Peyer's patch (tissue), 4 donors: ENCODE measurements at regions not wholly inside any gene's neighbourhood (a gene's known extent, or its start where the extent isn't known, plus 50 kb on each side); places are given as distances from the start of the nearest gene placed in this dataset.

ENCODE experiments used
- DNase-seq, 3 donors: peaks; one replicate each; pipeline ENCODE4 v3.0.0-alpha.2; 2017 to 2019
- H3K27ac ChIP-seq, 4 donors: fragments of 200-600 bp; sonication (generic); one replicate each; pipeline ENCODE4 v1.5.1; 2016 to 2019
- H3K27me3 ChIP-seq, 2 donors: fragments of 200-600 bp; sonication (generic); one replicate each; pipeline ENCODE4 v1.5.1; 2019
- H3K36me3 ChIP-seq, 3 donors: fragments of 200-600 bp; sonication (generic); one replicate each; pipeline ENCODE4 v1.5.1; 2016 to 2019
- H3K4me1 ChIP-seq, 4 donors: fragments of 200-600 bp; sonication (generic); one replicate each; pipeline ENCODE4 v1.5.1; 2016 to 2019
- H3K4me3 ChIP-seq, 4 donors: fragments of 200-600 bp; sonication (generic); 1 replicate in 3 of 4; 2 replicates in 1 of 4; pipeline ENCODE4 v1.5.1; 2016 to 2019; ENCODE audit warnings: mild to moderate bottlenecking in 1 of 4
- H3K9me3 ChIP-seq, 4 donors: fragments of 200-600 bp; sonication (generic); one replicate each; pipeline ENCODE4 v1.5.1; 2016 to 2019; ENCODE audit warnings: mild to moderate bottlenecking in 1 of 4
- POLR2A ChIP-seq, 2 donors: fragments of 450-650 bp; IDR thresholded peaks; one replicate each; pipeline ENCODE4 v1.5.1; 2017; ENCODE audit warnings: antibody characterized with exemption in 2 of 2, mild to moderate bottlenecking in 2 of 2, moderate library complexity in 2 of 2
- TF ChIP-seq, protein P1 (sequence below), 6 experiments: fragments of 450-650 bp in 4 of 6; fragments of 200-600 bp in 2 of 6; sonication (generic) in 1 of 6; IDR thresholded peaks; one replicate each; pipeline ENCODE4 v1.5.1; 2017 to 2019; ENCODE audit warnings: antibody characterized with exemption in 6 of 6, mild to moderate bottlenecking in 3 of 6, moderate library complexity in 1 of 6

DNA sequence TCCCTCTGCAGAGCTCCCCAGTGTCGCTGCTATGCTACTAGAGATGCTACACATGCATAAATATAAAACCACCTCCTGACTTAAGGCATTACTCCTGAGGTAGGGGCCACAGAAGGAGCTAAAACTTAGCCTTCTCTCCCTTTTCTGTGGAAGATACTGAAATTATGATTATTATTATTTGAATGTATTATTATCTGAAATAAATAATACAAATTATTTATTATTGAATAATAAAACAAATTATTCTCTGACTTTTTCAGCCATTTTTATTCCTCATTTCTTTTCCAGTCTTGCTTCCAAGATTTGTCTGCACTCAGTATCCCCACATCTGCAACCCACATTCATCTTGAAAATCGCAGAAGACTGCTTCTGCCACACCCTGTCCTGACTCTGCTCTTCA, 414.9 kb upstream of the ACO1 start:
- H3K4me1 ChIP-seq, result no peaks in the 10 kb centered on the region
- no peaks in the 10 kb centered on the region for H3K9me3 ChIP-seq
- TF ChIP-seq POLR2A (IDR thresholded peaks at IDR 0.05), result no peak
- TF ChIP-seq, protein P1, sequence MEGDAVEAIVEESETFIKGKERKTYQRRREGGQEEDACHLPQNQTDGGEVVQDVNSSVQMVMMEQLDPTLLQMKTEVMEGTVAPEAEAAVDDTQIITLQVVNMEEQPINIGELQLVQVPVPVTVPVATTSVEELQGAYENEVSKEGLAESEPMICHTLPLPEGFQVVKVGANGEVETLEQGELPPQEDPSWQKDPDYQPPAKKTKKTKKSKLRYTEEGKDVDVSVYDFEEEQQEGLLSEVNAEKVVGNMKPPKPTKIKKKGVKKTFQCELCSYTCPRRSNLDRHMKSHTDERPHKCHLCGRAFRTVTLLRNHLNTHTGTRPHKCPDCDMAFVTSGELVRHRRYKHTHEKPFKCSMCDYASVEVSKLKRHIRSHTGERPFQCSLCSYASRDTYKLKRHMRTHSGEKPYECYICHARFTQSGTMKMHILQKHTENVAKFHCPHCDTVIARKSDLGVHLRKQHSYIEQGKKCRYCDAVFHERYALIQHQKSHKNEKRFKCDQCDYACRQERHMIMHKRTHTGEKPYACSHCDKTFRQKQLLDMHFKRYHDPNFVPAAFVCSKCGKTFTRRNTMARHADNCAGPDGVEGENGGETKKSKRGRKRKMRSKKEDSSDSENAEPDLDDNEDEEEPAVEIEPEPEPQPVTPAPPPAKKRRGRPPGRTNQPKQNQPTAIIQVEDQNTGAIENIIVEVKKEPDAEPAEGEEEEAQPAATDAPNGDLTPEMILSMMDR (IDR thresholded peaks at IDR 0.05), result no peak
- no peak overlapping the region for H3K27ac ChIP-seq
- H3K4me3 ChIP-seq, result no peak overlapping the region
- H3K27me3 ChIP-seq, result no peaks in the 10 kb centered on the region
- no peaks in the 10 kb centered on the region for H3K36me3 ChIP-seq
- DNase-seq, result no peak

DNA sequence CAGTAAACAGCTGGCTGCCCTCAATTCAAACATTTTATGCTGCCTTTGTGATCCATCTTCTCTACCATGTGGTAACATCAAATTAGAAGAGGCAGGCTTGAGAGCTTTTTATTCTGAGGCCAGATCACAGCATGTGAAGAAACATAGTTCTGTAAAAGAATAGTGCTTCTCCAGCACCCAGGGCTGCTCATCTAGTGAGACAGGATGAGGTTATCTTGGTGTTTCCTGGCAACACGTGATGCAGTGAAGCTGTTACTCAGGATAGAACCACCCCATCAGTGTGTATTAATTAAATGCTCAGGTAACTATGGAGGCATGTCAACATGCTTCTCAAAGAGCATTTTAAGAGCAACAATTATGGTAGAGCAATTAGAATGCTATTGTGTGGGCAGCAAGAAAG, 400.5 kb upstream of the ACO1 start:
- H3K4me1 ChIP-seq, result no peaks in the 10 kb centered on the region
- H3K4me3 ChIP-seq, result no peak overlapping the region
- no peak for DNase-seq
- no peaks in the 10 kb centered on the region for H3K36me3 ChIP-seq
- no peak overlapping the region for H3K27ac ChIP-seq
- TF ChIP-seq, protein P1 (IDR thresholded peaks at IDR 0.05), result no peak
- H3K9me3 ChIP-seq, result no peaks in the 10 kb centered on the region
- no peaks in the 10 kb centered on the region for H3K27me3 ChIP-seq

DNA sequence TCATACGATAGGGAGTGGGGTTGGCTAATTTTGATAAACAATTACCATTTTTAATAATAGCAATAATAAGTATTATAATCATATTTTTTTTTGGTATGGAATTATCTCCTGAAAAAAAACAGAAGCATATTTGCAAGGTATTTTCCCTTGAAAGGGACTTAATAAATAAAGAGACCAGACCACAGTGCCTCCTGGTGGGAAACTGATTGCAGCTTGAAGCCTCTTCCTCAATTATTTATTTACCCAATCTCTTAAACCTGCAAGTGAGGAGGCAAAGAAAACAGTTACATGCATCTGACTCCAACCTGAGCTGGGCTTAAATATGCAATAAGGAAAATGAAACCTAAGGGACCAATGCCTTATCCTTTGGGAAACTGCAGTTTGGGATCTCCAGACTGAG, 388.1 kb upstream of the ACO1 start:
- TF ChIP-seq, protein P1 (IDR thresholded peaks at IDR 0.05), result no peak
- no peak for TF ChIP-seq POLR2A (IDR thresholded peaks at IDR 0.05)
- H3K27me3 ChIP-seq, result no peaks in the 10 kb centered on the region
- no peaks in the 10 kb centered on the region for H3K36me3 ChIP-seq
- H3K4me1 ChIP-seq, result no peaks in the 10 kb centered on the region
- H3K9me3 ChIP-seq, result no peaks in the 10 kb centered on the region
- H3K27ac ChIP-seq, result no peak overlapping the region
- H3K4me3 ChIP-seq, result no peak overlapping the region
- no peak for DNase-seq

DNA sequence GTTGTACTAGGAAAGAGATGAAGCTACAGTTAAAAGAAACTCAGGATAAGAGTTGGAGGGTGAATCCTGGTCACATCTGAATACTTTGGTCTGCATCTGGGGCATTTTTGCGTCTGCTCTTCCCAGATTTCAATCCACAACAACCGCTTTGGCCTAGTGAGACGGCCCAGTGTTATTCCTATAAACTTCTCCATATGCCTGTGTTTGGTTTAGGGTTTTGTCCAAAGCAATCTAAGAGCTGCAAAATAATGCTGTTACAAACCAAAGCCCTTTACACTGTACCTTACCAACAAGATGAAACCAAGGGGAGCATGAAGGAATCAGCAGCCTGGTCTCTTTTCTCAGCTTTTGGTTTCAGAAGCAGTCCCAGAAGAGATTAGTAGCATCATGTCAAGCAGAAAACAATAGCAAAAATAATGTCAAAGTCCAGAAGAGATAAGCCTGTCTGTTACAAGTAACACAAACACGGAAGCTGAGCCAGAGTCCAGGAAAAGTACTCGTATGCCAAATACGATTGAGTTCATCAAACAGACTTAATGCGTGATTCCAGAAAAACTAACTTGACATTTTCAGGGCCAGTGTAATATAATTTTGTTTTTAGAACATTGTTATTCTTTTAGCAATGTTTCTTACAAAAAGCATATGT, 379.9 kb upstream of the ACO1 start:
- no peak for DNase-seq
- TF ChIP-seq, protein P1 (IDR thresholded peaks at IDR 0.05), result no peak
- no peak for TF ChIP-seq POLR2A (IDR thresholded peaks at IDR 0.05)
- Histone ChIP-seq H3K27me3 (no peaks in the 10 kb centered on the region), H3K27ac (no peak overlapping the region), H3K9me3 (no peaks in the 10 kb centered on the region), H3K4me3 (no peak overlapping the region), H3K4me1 (no peaks in the 10 kb centered on the region), H3K36me3 (no peaks in the 10 kb centered on the region)

DNA sequence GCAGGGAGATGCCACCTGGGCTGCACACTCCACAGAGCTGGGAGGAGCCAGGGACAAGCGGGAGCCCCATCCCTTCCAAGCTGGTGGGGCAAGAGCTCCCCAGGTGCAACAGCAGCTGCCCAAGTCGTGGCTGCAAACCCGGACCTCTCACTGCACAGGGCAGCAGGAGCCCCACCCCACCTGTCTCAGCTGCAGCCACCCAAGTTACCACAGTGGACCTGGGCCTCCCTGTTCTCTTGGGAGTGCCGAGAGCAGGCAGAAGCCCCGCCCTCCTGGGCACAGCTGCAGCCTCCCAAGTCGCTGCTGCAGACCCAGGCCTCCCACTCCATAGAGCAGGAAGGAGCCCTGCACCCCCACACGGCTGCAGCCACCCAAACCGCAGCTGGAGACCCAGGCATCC, 374.1 kb upstream of the ACO1 start:
- no peak overlapping the region for H3K4me3 ChIP-seq
- H3K36me3 ChIP-seq, result no peaks in the 10 kb centered on the region

More for the DNA sequence above, 374.1 kb upstream of the ACO1 start:
- no peak for DNase-seq
- Histone ChIP-seq H3K4me1 (no peaks in the 10 kb centered on the region), H3K27ac (no peak overlapping the region), H3K27me3 (no peaks in the 10 kb centered on the region), H3K9me3 (no peaks in the 10 kb centered on the region)
- TF ChIP-seq, protein P1 (IDR thresholded peaks at IDR 0.05), result no peak
- TF ChIP-seq POLR2A (IDR thresholded peaks at IDR 0.05), result no peak
